ENCODE measurements at regions not wholly inside any gene's neighbourhood (a gene's known extent, or its start where the extent isn't known, plus 50 kb on each side); places are given as distances from the start of the nearest gene placed in this dataset.

DNA sequence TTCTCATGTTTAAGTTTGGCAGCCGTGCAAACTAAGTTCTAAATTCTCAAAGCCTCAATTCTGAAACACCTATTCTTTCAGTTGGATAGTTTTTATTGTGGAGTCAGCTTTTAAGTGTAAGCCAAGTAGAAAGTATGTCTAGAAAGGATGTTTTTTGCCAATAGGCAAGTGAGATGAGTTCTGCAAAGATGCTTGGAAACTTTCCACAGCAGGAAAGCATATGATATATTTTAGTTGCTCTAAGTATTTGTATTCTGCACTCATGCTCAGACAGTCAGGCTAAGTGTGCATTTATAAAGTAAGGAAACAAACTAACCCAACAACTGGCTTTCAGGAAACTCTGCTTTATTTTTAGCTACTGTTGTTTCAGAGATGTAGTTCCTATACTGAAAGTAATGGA lies 67.3 kb upstream of the CDH18 start:
- TF ChIP-seq, protein P1, sequence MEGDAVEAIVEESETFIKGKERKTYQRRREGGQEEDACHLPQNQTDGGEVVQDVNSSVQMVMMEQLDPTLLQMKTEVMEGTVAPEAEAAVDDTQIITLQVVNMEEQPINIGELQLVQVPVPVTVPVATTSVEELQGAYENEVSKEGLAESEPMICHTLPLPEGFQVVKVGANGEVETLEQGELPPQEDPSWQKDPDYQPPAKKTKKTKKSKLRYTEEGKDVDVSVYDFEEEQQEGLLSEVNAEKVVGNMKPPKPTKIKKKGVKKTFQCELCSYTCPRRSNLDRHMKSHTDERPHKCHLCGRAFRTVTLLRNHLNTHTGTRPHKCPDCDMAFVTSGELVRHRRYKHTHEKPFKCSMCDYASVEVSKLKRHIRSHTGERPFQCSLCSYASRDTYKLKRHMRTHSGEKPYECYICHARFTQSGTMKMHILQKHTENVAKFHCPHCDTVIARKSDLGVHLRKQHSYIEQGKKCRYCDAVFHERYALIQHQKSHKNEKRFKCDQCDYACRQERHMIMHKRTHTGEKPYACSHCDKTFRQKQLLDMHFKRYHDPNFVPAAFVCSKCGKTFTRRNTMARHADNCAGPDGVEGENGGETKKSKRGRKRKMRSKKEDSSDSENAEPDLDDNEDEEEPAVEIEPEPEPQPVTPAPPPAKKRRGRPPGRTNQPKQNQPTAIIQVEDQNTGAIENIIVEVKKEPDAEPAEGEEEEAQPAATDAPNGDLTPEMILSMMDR (IDR thresholded peaks at IDR 0.05), result no peak
- no peak for TF ChIP-seq EZH2 (IDR thresholded peaks at IDR 0.05; ENCODE audit: borderline replicate concordance, insufficient read depth, low read depth, low read length, poor library complexity, severe bottlenecking)

Data from B cell (primary cell).